ENCODE measurements at regions not wholly inside any gene's neighbourhood (a gene's known extent, or its start where the extent isn't known, plus 50 kb on each side); places are given as distances from the start of the nearest gene placed in this dataset.

DNA sequence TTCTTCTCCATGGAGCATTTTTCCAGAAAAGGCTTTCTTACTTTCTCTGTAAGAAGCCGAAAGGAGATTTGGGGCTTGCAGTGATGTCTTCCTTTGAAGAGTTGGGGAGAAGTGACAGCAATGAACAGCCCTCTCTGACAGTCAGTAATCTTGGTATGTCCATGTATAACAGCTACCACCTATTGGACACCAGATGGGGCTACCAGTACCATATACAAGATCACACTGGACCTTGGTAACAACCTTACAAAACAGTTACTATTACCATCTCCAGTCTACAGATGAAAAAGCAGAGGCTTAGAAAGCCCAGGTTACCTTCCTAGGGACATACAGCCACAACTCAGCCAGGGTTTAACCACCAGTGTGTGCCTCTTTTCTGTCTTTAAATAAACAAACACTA is 272.7 kb upstream of the TRPC7 start:
- ChIA-PET CTCF (interaction anchor here (1.2 kb wide), 1 partner anchor 133 kb away, joined by 3 read pairs; no protein-coding TSS in a partner anchor), POLR2A (no interaction called here)
- Histone ChIP-seq H3K27ac (ENCODE audit: low read depth, low read length) (no peak overlapping the region), H3K4me3 (ENCODE audit: low read depth, low read length) (no peak overlapping the region), H3K9me3 (ENCODE audit: control insufficient read depth, insufficient read depth, low read length) (peaks cover 10% of the 10 kb centered on the region), H3K27me3 (ENCODE audit: control insufficient read depth, insufficient read depth, low read length) (no peaks in the 10 kb centered on the region)
- TF ChIP-seq, protein P1, sequence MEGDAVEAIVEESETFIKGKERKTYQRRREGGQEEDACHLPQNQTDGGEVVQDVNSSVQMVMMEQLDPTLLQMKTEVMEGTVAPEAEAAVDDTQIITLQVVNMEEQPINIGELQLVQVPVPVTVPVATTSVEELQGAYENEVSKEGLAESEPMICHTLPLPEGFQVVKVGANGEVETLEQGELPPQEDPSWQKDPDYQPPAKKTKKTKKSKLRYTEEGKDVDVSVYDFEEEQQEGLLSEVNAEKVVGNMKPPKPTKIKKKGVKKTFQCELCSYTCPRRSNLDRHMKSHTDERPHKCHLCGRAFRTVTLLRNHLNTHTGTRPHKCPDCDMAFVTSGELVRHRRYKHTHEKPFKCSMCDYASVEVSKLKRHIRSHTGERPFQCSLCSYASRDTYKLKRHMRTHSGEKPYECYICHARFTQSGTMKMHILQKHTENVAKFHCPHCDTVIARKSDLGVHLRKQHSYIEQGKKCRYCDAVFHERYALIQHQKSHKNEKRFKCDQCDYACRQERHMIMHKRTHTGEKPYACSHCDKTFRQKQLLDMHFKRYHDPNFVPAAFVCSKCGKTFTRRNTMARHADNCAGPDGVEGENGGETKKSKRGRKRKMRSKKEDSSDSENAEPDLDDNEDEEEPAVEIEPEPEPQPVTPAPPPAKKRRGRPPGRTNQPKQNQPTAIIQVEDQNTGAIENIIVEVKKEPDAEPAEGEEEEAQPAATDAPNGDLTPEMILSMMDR (IDR thresholded peaks at IDR 0.05; ENCODE audit: low read depth, low read length), result no peak
- DNase-seq (ENCODE audit: low read depth, low spot score), result no peak

DNA sequence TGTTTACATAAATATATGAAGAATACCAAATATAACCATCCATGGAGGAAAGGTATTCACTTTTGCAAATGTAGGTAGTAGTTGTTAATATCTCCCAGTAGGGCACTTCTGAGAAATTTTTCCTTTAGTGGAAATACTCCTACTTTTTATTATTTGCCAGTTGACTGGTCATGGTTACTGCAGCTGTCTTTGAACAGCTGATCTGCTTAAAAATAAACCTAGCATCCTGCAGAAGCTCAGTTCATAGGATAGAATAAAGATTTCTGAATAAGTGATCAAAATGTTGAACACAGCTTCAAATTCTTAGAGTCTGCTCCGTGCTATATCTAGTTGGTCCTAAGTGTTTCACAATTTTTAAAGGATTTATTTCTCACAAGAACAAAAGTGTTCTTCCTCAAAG is 270.7 kb upstream of the TRPC7 start:
- TF ChIP-seq, protein P1 (IDR thresholded peaks at IDR 0.05; ENCODE audit: low read depth, low read length), result no peak
- Histone ChIP-seq H3K27me3 (ENCODE audit: control insufficient read depth, insufficient read depth, low read length) (no peaks in the 10 kb centered on the region), H3K27ac (ENCODE audit: low read depth, low read length) (no peak overlapping the region), H3K9me3 (ENCODE audit: control insufficient read depth, insufficient read depth, low read length) (peaks cover 9% of the 10 kb centered on the region; the same call in 1 of the 2 replicates), H3K4me3 (ENCODE audit: low read depth, low read length) (no peak overlapping the region)
- POLR2A ChIA-PET, result no interaction called here
- CTCF ChIA-PET, result no interaction called here
- no peak for DNase-seq (ENCODE audit: low read depth, low spot score)

DNA sequence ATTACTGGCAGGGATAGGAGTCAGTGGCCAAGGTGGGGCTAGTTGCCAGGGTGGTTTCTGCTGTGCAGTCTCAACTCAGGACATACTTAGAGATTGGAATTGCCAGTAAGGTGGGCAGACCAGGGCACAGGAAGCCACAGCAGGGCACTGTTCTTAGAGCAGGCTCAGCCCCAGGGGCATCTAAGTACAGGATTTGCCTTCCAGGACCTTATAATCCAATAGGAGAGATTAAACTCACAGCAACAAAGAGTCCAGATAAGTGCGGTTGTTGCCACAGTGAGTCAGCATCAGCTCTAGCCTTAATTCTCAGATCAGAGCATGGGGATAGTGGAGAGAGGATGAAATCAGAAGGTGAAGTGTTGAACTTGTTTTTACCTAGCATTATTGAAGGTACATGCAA is 265.8 kb upstream of the TRPC7 start:
- Histone ChIP-seq H3K27me3 (ENCODE audit: control insufficient read depth, insufficient read depth, low read length) (no peaks in the 10 kb centered on the region), H3K9me3 (ENCODE audit: control insufficient read depth, insufficient read depth, low read length) (peaks cover 19% of the 10 kb centered on the region; the same call in 1 of the 2 replicates), H3K4me3 (ENCODE audit: low read depth, low read length) (no peak overlapping the region), H3K27ac (ENCODE audit: low read depth, low read length) (no peak overlapping the region)
- no peak for DNase-seq (ENCODE audit: low read depth, low spot score)
- POLR2A ChIA-PET, result no interaction called here
- TF ChIP-seq, protein P1 (IDR thresholded peaks at IDR 0.05; ENCODE audit: low read depth, low read length), result no peak
- CTCF ChIA-PET, result no interaction called here

DNA sequence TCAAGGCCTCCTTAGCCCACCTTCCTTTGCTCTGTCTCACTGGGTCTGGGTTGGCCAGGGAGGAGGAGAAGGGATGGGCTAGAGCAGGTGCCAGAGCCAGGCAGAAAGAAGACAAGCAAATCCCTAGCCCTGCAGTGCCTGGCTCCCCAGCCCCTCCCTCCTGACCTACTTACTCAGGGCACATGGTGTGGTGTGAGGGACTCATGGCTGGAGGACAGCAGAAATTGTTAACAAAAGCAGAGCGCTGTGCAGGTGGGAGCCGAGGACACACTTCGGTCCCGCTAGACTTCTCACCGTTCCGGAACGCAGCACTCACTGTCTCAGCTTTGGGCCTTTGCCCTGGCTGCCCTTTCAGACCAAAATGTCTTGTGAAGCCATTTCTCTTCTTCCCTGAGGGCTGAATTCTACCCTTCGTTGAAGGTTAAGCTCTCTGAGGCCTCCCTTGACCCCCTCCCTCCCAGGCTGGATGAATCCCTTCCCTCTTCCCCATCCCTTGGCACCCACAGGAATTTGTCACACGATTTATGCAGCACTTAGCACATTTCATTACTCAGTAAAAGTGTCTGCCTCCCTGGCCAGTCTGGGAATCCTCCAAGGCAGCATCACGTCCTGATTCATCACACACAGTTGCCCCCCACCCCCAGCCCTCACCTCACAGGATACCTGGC is 263.9 kb upstream of the TRPC7 start:
- CTCF ChIA-PET, result no interaction called here
- Histone ChIP-seq H3K27ac (ENCODE audit: low read depth, low read length) (no peak overlapping the region), H3K4me3 (ENCODE audit: low read depth, low read length) (no peak overlapping the region), H3K9me3 (ENCODE audit: control insufficient read depth, insufficient read depth, low read length) (peaks cover 19% of the 10 kb centered on the region; the same call in 1 of the 2 replicates), H3K27me3 (ENCODE audit: control insufficient read depth, insufficient read depth, low read length) (no peaks in the 10 kb centered on the region)
- TF ChIP-seq, protein P1 (IDR thresholded peaks at IDR 0.05; ENCODE audit: low read depth, low read length), result no peak
- POLR2A ChIA-PET, result no interaction called here
- no peak for DNase-seq (ENCODE audit: low read depth, low spot score)

DNA sequence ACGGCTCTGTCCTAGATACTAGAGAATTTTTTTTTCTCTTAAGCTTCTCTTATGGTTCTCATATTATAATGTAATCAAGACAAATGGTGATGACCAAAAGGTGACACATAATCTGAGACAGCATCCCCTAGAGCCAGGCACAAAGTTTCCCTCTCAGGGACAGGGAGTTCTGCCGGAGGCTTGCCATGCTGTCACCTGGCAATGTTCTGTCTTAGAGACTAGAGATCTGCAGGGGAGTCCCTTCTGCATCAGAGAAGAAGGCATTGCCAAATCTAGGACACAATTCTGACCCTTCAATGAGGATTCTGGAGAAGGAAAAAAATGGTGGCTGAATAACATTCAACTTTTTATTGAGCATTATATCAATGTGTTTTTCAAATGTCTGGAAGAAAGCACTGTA is 261.2 kb upstream of the TRPC7 start:
- H3K27me3 ChIP-seq (ENCODE audit: control insufficient read depth, insufficient read depth, low read length), result no peaks in the 10 kb centered on the region
- DNase-seq (ENCODE audit: low read depth, low spot score), result no peak
- ChIA-PET POLR2A (no interaction called here), CTCF (no interaction called here)
- no peak overlapping the region for H3K27ac ChIP-seq (ENCODE audit: low read depth, low read length)
- no peak overlapping the region for H3K4me3 ChIP-seq (ENCODE audit: low read depth, low read length)
- peaks cover 19% of the 10 kb centered on the region; the same call in 1 of the 2 replicates for H3K9me3 ChIP-seq (ENCODE audit: control insufficient read depth, insufficient read depth, low read length)
- TF ChIP-seq, protein P1 (IDR thresholded peaks at IDR 0.05; ENCODE audit: low read depth, low read length), result no peak
